ENCODE measurements at regions not wholly inside any gene's neighbourhood (a gene's known extent, or its start where the extent isn't known, plus 50 kb on each side); places are given as distances from the start of the nearest gene placed in this dataset.
"Not testable (repeated sequence)": the region's sequence is repeated elsewhere in the genome, so short reads cannot be mapped to it uniquely, and the experiment has no call there.

DNA sequence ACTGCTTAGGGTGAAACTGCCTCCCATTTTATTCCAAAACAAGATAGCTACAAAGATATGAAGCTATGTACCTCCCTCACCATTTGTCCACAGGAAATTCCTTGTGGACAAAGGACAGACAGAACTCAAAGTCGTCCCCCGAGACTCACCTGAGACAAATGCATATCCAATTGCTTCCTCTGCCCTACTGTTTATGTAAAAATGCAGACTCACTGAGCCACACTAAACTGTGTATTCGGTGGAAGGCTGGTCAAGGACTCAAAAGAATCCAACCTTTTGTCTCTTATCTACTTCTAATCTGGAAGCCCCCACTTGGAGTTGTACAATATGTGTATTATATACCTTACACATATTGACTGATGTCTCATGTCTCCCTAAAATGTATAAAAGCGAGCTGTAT lies 288.0 kb upstream of the ERCC4 start:
- DNase-seq, result no peak

DNA sequence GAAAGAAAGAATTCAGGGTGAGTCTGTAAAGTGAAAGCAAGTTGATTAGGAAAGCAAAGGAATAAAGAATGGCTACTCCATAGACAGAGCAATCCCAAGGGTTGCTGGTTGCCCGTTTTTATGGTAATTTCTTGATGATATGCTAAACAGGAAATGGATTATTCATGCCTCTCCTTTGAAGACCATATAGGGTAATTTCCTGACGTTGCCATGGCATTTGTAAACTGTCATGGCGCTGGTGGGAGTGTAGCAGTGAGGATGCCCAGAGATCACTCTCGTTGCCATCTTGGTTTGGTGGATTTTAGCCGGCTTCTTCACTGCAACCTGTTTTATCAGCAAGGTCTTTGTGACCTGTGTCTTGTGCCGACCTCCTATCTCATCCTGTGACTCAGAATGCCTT lies 287.4 kb upstream of the ERCC4 start:
- not testable (repeated sequence) for DNase-seq

DNA sequence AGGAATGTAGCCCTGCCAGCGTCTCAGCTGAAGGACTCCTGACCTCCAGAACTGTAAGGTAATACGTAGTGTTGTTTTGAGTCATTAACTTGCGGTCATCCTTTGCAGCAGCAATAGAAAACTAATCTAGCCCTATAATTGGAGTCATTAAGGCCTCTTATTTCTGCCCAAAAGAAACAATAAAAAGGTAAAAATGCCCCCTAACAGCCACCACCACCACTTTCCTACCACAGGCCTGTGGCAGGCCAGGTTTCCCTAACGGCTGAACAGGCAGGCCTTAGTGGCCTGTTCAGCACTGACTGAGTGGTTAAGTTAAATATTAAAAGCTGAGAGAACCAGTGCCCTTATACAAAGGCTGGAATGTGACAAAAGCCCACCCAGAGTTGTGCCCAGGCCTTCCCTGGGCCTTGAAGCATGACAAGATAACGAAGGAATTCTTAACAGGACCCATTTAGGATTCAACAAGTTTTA lies 286.5 kb upstream of the ERCC4 start:
- DNase-seq, result no peak

DNA sequence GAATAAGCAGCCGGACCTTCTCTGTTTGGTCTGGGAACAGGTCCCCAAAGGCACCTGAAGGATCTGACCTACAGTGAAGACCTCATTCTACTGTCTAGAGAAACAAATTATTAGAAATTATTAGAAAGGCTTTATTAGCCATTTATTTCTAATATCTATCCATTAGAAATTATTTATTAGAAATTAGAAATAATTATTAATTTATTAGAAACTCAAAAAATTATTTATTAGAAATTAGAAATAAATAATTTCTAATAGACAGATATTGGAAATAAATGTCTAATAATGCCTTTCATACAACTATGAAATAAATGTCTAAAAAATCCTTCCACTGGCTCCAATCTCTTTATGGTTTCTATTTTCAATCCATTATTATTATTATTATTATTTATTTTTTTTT lies 285.7 kb upstream of the ERCC4 start:
- DNase-seq, result no peak

DNA sequence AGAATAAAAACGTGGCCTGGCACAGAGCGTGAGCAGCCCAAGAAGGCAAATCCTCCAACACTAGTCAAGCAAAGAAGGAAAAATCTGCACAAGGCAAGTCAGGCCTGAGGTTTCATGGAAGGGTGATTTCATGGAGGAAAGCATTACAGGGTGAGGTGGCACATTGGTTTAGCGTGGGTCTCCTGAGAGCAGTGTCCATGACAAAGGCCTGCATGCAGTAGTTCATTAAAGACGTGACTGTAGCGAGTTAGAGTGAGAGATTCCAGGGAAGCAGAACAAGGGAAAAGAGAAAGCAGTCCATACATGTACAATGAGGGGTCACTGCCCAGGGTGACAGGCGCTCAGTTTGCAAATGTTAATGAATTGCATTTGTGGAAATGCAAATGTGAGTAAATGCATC lies 285.0 kb upstream of the ERCC4 start:
- DNase-seq, result no peak

DNA sequence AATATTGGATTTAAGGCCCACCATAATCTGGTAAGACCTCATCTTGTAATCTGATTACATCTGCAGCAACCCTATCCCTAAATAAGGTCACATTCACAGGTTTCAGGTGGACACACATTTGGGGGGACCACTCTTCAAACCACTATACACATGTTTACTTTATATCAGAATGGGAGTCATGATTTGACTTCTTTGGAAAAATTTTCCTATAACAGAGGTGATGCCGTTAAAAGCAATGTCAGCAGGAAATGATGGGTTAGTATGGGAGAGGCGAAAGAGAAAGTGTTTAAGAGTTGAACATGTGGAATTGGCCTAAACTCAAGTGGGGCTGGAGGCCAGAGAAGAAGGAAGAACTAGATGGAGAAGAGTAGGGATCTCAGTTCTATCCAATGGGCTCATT lies 281.7 kb upstream of the ERCC4 start:
- DNase-seq, result no peak

DNA sequence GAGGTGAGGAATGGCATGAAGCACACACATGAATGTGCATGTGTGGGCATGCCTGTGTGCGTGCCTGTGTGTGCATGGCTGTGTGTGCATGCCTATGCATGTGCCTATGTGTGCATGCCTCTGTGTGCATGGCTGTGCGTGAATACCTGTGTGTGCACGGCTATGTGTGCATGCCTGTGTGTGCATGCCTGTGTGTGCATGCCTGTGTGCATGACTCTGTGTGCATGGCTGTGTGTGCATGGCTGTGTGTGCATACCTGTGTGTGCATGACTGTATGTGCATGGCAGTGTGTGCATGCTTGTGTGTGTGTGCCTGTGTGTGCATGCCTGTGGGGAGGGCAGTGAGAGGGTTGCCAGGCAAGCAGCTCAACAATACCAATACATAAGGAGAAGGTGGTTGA lies 276.5 kb upstream of the ERCC4 start:
- DNase-seq, result no peak

DNA sequence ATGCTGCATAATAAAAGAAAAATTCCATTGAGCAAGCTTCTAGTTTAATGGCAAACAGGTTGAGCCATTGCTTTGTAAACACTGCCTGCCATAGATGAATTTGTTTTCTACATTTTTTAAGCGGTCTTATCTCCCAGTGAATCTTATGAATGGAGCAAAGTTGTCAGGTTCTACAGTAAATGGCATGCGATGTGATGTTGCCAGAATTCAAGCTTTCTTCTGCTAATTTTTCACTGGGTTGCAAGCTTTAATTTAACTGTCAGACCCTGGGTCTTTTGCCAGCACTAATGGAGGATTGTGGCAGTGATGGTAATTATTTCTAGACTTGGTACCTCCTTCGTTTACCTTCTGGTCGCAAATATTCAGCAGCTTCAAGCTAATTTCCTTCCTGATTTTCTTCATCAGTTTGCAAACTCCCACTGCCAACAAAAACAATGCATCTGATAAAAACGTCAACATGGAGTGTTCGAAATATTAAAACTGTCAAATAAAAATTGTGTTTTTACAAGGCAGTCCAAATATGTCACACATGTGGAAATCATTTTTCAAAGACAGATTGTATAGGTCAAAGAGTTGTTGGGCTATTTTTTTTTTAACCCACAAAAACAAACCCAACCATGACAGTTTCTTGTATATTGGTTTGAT lies 274.2 kb upstream of the ERCC4 start:
- DNase-seq, result no peak

DNA sequence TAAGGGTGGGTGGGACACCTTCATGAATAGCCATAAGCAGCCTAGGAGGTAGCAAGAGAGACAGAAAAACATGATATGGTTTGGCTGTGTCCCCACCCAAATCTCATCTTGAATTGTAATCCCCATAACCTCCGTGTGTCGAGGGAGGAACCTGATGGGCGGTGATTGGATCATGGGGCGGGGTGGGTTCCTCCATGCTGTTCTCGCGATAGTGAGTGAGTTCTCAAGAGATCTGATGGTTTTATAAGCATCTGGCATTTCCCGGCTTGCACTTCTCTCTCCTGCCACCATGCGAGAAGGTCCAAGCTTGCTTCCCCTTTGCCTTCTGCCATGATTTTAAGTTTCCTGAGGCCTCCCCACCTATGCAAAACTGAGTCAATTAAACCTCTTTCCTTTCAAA lies 259.1 kb upstream of the ERCC4 start:
- no peak for DNase-seq

DNA sequence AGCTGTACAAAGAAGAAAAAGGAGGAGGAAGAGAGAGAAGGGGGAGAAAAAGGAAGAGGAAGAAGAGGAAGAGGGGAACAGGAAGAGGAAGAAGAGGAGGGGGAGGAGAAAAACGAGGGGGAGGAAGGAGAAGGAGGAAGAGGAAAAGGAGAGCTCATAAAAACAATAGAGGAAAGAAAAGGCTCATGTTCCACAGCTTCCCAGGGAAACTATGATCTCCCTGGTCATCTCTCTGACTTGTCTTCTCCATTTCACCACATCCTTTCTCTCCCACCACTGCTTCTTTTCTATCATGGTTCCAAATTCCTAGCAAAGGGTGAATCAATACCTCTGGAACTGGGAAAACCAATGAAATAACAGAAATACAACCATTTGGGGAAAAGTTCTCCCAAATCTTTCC lies 254.1 kb upstream of the ERCC4 start:
- no peak for DNase-seq

DNA sequence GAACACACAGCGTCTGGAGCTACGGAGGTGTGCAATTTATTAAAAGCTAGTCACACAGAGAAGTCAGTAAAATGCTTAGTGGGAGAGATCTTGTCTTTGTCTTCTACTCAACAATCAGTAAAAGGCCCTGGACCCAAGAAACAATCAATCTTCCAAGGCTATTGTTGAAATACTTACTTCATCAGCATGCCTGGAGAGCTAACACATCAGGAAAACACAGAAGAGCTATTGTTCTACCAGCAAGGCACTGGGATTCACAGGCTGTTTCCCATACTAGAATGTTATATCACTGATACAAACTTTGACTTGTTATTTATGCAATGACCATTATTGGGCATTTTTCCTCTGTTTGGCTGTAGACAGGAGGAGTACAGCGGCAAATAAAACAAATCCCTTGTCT lies 247.8 kb upstream of the ERCC4 start:
- no peak for DNase-seq

DNA sequence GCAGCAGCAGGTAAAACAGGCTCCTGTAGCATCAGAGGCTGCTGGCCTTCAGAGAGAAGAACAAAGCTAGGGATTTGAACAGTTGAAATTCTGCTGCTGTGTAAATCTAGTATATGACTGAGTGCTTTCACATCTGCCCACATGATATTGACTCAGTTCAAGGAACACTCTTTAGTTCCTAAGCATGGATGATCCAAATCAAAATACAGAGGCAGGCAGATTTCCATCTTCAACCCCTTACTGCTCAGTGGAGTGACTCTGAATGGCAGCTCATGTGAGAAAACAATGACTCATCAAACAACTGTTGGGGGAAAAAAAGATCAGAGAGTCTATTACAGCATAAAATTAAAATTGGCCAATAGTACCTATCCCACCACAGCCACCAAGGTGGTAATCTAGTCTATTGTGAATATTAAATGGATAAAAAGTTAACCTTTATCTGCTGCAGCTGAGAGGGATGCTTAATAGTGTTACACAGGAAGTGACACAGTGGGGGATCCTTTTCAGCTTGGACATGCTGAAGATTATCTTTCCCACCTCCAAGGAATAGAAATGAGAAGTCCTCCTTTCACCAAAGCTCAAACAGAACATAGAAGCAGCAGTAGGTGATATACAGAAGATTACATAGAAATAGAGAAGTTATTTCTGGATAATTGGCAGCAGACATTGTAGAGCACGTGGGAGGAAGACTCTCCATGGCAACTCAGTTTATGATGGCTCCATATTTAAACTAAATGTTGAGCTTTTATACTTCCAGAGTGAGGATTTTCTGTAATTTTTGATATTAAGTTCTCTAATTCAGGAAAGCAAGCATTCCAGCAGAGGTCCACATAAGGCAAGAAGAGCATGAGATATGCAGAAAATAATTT lies 239.7 kb upstream of the ERCC4 start:
- DNase-seq, result no peak

DNA sequence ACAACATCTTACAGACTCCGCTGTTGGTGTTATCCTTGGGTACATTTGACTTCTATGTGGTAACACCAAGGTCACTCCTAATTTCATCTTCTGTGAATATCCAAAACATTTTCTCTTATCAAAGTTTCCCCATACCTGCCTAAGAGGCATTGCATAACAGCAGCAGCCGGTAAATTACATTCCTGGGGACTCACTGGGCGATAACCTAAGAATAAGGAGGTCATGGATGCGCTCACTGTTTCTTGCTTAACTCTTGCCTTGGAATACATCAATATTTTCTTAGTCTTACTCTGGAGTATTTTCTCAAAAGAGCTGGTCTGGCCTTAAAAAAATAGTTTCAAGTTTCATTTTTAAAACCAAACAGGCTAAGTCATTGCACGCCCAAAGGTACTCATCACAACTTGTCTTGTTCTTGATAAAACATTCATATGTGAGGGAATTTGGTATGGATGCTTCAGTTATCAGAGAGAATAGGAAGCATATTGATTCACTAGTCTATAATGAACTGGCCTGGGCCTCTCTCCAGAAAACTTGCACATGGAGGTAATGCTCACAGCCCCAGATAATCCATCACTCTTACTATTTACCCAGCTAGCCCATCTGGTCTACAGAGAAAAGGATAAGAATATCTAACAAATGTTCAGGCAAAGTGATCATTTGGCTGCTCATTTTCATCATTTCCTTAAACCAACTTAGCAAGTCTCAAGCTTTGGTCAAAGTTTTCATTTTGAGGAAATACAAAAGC lies 235.0 kb upstream of the ERCC4 start:
- no peak for DNase-seq

DNA sequence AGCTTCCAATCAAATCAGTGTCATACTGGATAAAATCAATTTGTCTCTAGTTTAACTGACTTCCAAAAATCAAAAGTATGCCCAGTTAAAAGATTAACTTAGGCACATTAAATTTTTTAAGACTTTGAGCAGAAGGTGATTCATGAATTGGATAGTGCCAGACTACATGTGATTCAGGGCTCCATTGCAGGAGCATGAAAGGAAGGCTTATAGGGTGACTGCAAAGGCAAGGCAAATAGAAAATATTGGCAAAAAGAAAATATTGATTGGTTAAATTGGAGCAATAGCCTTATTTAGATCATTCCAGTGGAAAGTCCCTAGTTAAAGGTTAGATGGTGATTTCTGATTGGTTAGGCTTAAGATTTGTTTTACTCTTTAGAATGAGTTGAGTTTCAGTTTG lies 223.9 kb upstream of the ERCC4 start:
- DNase-seq, result no peak

DNA sequence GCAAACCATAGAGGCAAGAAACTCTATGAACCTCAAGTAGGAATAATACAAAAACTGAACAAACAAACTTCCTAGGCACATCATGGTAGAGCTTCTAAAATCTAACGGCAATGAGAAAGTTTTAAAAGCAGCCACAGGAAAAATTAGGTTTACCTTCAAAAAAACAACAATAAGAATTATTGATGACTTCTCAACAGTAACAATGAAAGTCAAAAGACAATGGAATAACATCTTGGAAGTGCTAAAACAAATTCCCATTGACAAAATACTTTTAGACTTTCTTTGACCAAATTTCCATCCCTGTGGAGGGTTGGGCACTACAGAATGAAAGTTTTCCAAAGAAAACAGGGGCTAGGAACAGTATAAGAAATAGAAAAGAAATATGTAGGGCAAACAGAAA lies 222.9 kb upstream of the ERCC4 start:
- DNase-seq, result no peak

DNA sequence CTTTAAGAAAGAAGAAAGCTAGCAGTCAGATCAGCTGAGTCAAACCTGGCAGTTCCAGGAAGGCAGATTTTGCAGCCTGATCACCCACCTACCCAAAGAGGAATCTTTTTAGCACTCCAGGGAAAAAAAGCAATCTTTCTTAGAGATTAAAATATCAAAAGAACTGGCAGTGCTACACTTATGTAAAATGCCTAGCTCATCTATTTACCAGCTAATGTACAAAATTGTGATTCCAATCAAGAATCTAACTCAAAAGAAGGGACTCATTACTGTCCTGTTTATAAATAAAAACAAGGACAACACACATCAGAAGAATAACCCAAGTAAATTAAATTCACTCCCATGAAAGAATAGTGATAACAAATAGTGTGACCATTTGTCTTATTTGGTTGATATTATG lies 222.4 kb upstream of the ERCC4 start:
- DNase-seq, result no peak

DNA sequence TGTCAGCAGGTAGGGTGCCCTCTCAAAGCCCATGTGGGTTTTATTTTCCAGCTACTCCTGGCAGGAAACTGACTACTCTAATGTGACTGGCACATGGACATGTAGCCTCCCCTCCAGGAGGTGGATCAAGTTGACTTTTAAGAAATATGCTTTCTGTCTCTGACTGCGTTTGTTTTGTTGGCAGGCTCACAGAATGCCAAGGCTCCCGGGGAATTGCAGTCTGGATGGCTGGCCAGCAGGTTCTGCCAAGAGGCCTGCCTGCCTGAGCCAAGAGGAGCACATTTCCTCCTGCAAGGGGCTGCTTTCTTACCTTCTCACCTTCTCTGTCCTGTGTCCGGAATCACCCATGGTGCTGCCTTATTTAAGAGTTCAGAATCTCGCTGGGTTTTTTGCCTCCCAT lies 217.3 kb upstream of the ERCC4 start:
- DNase-seq, result peak in 2 of 14 donors; percentile 2 to 6

DNA sequence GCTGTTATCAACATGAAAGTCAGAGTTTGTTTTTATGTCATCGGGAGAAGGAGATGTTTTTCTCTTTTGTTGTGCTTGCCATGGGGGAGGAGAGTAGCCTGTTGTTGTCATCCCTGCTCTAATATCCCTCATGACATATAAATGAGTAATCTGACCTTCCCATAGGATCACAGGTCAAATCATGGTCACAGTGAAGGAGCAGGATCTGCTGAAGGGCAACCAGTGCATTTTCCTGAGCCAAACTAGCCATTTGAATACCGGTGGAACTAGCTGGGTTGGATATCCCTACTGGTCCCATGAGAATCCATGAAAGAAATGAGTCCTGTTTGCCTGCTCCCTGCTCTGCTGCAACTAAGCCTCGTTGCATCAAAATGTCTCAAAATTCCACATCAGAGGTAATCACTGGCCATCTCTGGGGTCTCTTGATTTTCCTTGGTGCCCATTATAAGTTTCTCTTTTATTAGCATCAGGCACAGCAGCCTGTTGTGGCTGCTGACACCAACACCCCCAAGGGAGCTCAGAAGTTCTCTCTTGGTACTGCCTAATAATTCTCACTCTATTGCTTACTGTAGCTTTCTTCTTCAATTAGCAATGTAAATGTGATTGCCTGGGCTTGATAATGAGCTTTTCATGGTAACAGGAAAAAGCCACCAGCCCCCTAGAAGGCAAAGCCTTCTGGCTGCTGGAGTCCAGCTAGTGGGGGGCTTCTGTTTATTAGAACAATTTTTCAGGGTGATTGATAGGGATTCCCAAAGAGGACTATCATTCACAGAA lies 211.4 kb upstream of the ERCC4 start:
- DNase-seq, result no peak

DNA sequence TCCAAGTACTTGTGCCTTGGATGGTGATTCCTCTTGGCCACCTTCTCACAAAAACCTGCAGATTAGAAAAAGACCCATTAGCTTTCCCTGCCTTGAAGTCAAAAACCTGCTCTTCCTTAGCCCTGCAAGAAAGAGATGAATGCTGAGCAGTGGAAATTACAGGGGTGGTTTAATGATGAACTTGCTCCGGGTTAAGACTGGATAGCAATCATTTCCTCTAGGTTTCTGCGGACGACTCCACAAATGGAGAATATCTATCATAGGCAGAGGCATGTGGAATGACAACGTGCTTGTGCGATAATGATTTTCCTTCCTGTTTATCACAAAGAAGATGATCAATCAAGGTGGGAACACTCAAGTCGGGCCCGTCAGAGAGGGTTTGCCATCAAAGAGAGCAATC lies 201.2 kb upstream of the ERCC4 start:
- DNase-seq, result no peak

DNA sequence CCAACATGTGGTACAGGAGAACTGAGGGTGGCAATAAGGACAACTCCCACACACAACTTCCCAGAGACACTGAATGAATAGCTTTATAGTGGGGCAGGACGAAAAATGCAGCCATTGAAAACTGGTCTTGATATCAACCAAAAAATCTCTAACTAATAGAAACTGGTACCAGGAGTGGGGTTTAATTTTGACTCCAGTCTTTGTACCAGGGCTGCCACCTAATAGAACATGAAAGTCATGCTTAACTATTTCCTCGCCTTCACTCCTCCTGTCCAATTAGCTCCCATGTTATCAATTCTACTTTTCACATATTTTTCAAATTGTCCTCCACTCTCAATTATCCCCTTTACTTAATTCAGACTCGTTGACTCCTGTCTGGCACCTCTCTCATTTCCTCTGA lies 192.0 kb upstream of the ERCC4 start:
- no peak for DNase-seq

DNA sequence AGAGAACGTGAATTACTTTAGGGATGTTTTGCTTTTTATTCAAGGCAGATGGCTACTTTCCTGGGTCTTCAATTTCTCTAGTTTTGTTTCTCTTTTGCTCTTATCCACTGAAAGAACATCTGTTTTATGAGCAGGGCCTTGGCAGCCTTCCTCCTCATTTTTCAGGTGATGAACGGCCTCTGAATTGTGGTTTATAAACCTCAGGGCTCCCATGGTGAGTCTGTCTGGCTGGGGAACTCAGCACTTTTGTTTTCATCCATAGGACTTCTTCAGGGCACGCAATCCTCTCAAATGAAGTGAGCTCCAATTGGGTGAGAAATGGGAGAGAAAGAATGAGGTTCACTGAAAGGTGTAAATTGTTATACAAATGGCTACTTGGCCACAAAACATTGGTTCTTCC lies 186.4 kb upstream of the ERCC4 start:
- DNase-seq, result no peak

DNA sequence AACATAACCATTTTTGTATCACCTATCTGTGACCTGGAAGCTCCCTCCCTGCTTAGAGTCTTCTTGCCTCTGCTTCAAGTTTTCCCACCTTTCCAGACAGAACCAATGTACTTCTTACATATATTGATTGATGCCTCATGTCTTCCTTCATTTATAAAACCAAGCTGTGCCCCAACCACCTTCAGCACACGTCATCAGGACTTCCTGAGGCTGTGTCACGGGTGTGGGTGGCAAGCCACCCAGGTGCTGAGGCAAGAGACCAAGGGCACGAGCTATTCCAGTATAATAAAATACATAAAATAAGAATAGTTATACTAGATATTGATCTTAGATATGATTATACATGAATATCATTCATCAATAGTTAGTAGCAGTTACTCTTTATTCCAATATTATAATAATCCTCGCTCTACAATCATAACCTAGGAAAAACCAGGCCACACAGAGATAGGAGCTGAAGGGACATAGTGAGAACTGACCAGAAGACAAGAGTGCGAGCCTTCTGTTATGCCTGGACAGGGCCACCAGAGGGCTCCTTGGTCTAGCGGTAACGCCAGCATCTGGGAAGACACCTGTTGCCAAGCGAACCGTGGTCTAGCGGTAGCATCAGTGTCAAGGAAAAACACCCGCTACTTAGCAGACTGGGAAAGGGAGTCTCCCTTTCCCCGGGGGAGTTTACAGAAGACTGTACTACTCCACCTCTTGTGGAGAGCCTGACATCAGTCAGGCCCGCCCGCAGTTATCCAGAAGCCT lies 180.2 kb upstream of the ERCC4 start:
- not testable (repeated sequence) for DNase-seq

Measured in C1 segment of cervical spinal cord (tissue), 14 donors.